Activated gamma-delta T cell (primary cell): ENCODE measurements at regions not wholly inside any gene's neighbourhood (a gene's known extent, or its start where the extent isn't known, plus 50 kb on each side); places are given as distances from the start of the nearest gene placed in this dataset.

Experiments
- DNase-seq: peaks from one replicate; lab custom pipeline; 2025; lab: John Stamatoyannopoulos, UW

DNA sequence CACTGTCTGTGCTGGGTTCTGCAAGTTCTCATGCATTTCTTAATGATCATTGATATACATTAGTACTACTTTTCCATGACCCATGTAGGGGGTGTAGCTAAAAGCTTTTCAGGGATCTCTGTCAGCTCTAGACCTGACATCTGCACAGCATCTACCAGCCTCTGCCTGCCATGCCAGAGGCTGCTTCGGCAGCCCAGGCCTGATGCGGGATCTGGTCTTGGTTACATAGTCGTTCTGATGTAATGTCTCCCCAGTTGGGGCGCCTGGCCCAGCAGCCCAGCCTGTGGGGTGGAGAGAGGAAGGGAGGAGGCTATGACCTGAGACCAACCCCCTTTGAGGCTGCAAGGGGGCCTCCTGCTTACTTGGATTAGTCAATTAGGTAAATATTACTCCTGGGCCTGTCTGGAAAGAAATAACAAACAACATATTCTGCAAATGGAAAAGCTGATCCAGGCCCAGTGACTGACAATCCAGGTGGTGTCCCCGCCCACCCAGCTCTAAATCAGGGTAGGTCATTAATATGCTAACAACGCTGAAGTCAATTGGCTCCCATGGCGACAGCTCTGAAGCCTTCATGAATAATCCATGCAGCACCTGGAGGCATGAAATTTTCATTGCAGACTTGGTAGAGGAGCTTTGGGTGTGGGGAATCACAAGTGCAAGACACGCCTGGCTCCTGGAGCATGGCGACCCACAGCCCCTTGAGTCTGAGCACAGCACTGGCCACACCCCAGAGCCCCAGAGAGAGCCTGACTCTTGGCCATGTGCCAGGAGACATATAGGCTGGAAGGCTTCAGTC, 575.3 kb downstream of the CMPK2 start:
- no peak for DNase-seq

DNA sequence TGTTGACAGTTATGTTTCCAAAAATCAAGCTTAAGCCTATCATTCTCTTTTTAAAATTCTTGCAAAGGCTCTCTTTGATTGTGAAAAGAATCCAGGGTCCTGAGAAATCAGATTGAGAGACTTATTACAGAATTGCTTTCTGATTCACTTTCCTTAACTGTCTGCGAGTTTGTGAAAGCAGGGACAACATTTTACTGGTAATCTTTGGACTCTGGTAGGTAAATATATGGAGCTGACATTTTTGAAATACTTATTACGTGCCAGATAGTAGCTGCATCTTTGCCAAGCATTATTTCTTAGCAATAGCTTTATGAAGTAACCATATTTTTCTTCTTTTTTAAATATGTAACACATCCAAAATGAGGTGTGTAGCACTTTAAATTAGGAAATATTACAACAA, 570.9 kb downstream of the CMPK2 start:
- DNase-seq = no peak

DNA sequence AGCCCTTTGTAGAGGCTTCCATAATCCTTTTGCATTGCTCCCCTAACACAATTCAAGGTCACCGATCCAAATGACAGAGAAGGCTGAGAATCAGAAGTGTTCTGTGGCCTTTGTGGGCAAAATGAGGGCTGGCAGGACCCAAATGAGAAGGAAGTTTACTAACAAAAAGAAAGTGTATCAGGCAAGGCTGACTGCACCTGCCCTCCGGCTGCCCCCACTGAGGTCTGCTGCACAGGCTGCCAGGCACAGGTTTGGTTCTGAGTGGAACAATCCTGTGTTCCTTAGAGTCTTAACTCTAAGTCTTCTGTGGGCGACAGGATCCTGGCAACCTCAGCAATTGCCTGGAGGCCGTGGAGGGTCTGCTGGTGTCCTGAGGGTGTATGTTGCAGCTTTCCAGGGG, 568.5 kb downstream of the CMPK2 start:
- DNase-seq = no peak

GRCh38 chr2:6301426-6301825, 564.3 kb downstream of the CMPK2 start:
- DNase-seq = no peak

- DNase-seq = no peak
Observed at GRCh38 chr2:6308986-6309385, 556.7 kb downstream of the CMPK2 start.

DNA sequence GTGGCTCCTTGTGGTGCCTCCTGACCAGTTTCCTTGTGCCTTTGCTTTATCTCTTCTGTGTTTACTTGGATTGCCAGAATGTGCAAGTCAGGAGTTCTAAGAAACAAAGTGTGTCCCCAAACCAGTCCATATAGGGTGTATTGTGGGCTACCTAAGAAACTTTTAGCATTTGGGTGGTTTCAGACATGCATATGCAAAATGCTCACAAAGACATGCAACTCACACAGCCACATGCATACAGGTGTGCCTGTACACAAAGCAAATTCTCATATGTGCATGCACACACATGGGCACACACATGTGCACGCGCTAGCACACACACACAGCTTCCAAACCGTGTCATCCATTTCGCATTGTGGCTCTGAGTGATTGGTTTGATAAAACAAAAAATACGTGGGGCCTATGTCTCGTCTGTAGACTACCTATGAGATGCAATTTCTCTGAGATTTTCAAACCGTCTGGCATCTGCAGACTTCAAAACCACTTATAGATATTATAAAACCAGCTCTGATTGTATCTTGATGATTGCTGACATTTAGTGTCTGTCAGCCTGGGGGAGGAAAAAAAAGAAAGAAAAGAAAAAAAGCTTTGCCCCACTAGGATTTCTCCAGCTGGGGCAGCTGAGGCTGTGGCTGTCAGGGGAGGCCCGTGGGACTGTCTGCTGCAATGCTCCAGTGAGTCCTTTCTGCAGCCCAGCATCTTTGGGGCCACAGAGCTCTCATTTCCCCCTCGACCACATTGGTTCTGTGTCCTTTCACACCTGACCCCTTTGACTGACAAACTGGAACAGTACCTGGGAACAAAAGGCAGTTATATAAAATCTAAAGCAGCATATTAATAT, 556.1 kb downstream of the CMPK2 start:
- DNase-seq = no peak

DNA sequence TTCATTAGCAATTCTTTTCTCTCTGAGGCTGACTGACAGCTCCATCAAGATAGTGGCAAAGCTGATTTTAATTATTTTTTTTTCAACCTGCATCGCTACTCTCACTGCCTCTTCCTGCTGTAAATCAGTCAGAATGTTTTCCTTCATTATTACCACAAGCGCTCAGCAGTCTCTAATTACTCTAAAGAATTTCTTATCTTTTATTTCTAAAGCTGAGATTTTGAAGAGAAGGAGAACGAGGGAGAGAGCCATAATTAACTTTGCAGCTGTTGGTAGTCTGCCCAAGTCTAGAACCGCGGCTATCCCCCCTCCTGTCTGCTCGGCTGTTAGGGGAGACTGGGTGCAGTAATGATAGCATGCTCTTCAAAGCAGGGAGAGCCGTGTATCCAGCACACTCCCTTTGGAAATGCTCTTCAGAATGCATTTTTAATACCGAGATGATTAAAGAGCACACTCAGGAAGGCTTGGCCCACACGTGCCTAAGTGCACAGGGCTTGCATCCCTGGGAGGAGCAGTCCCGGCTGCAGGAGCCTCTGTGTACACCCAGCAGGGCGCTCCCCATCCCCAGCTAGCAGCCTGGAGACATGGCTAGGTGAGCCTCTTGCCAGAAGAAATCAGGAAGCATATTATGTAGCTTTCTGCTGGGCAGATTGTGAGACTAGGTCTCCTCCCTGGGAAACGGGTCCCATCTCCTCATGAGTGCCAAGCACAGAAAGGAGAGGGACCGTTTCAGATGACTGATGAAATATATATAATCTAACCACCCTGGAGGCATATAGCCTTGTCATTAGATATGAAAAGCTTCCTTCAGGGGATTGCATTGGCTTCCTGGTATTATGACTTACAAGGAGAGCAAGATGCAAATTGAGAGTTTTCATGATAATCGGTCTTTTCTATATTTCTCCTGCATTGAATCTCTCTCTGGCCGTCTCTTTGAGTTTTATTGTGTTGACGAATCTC, 555.2 kb downstream of the CMPK2 start:
- DNase-seq = no peak

GRCh38 chr2:6312367-6312766, 553.3 kb downstream of the CMPK2 start:
- no peak for DNase-seq

DNA sequence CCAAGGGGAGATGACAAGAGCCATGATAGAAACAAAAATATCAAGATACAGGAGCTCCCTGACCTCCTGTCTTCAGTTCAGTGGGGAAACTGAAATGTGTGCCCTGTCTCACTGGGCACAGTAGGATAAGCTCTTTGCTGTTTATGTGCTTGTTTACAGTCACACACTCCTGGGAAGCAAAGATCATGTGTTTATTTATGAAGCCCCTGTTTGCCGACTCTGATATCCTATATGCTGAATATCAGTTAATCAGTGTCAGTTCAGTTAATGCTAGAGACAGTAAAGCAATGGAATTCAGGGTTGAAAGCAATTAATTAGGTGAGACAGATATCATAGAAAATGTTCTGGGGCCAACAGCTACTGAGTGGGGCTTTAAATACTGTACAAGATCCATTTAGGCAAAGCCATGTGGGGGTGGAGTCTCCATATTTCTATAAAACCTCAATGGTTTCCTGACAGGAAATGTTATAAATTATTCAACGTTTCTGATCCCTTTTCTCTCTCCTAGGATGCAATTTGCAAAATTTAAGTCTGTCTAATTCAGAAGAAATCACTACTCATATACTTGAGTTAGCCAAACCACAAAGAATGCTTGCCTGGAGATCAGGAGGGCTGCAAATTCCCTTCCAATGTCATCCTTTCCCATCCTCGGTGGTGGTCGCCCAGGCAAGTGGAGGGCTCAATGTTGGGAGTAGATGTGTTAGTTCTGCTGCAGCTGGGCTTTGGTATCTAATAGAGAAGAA, 551.3 kb downstream of the CMPK2 start:
- no peak for DNase-seq

DNA sequence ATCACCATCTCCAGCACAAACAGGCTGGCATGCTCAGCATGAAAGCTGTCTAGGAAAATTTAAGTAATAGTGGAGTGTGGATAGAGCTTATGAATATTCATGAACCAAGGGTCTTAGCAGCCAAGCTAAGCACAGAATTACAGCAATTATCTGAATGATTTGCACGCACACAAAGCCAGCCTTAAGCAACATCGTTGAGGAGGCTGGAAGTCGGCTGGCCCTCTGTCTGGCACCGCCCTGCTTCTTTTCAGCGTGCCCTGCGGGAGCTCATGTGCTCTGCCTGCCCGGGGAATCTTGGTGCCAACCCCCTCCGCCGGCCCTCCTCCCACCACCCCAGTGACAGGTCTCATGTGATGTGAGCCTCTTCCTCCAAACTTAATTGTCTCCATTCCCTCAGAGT, 540.1 kb downstream of the CMPK2 start:
- DNase-seq = no peak

DNA sequence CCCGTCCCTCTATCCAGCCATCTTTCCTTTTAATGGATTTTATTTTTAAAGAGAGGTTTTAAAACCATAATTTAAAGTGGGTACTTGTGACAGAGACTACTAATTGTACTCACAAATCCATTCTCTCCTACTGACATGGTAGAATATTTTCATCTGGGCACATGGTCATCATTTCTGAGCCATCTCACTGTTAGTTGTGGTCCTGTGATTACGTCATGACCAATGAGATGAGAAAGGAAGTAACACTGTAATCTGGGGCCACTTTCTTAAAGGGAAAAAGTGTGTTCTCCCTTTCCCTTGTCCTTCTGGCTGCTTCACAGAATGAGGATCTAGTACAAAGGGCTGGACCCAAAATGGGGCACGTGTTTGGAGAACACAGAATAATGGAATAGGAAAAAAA, 538.7 kb downstream of the CMPK2 start:
- DNase-seq = no peak

- DNase-seq = no peak
Observed at GRCh38 chr2:6336752-6337471, 528.8 kb downstream of the CMPK2 start.

DNA sequence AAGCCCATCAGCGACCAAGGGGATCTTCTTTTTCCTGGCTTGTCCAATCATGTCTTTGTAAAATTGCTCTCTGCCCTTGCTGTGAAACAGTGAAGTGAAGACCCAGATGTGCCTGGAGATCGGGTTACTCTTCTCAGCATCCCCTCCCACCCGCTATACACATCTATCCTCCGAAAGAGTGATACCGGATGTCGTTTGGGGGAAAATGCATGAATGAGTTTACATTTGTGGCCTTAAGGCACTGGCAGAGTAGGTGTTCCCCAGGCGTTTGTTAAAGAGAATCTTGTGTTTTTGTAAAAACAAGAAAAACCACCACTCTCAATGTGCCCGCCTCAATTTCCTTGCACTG, 528.3 kb downstream of the CMPK2 start:
- DNase-seq = no peak

DNA sequence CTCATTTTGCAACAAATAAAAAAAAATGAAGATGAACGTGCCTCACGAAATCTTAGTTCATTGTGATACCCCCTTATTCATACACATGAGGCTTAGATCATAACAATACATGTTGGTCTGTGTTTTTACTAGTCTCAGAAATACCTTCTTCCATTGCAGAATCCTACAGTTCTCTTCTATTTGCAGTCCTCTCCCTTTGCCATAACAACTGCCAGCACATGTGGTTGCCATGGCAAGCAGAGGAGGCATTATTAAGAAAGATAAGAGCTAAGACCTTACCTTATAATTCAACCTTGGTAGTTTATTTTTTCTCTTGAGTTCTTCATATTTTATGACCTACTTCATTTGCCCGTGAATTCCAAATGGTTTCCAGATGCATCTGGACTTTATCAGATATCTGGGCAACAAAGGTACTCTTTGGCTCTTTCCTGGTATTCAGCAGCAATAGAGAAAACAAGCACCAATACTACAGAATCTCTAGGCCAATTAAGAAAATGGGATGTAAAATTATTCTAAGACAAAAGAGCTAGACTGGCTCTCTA, 524.0 kb downstream of the CMPK2 start:
- DNase-seq = no peak

DNA sequence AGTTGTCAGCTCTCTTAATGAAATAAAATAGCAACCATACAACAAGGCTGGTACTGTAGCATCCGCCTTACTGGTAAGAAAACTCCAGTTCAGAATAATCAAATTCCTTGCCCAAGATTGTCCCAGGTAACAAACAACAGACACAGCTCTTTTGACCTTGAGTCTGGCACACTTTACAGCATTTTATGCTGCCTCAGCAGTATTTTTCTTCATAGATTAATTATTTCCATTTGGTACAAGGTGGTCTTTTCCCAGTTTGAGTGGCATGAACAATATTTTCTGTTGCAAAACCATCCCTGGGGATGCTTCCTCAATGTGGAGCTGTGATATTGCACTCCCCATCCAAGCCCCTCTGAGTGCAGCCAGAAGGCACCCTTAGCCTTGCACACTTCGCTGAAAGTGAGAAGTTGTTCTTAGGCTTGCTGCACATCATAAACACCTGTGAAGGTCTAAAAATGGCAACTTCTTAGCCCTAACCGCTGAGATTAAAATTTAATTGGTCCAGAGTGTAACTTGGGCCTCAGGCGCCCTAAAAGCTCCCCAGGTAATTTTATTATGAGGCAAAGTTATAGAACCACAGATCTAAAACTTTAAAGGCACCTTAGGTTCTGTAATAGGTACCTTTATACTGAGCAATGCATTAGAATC, 523.3 kb downstream of the CMPK2 start:
- no peak for DNase-seq

GRCh38 chr2:6343076-6343475, 522.6 kb downstream of the CMPK2 start:
- DNase-seq = no peak

GRCh38 chr2:6352247-6352646, 513.5 kb downstream of the CMPK2 start:
- no peak for DNase-seq

DNA sequence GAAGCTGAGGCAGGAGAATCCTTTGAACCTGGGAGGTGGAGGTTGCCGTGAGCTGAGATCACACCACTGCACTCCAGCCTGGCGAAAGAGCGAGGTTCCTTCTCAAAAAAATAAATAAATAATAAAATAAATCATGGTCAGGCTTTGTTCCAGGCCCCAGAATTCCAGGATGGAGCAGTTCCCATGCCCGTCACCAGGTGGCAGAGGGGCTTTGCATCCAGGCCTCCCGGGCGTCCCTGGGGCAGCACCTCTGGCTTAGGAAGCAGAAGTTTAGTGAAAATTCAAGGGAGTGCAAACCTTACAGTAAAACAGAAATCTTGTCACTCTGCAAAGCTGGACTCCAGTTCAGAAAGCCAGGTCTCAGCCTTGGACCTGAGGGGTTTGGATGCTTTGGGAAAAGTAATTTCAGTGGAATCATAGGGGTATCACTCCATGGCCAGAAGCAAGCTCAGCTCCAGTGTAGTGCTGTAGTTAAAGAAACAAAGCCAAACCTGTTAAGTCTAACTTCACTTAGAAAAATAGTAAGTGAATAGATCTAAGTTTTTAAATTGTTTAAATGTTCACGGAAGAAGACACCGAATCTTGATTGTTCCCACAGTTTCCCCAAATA, 512.7 kb downstream of the CMPK2 start:
- no peak for DNase-seq

- no peak for DNase-seq
Observed at GRCh38 chr2:6353669-6354068, 512.0 kb downstream of the CMPK2 start.

DNA sequence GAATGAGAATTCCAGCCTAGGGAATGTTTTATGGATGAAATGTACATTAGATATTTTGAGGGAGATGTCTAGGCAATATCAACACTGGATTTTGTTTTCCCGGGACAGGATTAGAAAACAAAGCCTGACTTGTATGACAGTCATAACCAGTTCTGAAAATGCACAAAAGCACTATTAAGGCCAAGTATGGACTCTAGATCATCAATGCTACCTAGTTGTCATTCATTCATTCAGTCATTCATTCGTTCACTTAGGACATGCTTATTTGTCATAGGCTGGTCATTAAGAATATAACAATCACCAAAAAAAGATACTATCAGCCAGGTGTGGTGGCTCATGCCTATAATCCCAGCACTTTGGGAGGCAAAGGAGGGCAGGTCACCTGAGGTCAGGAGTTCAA, 511.2 kb downstream of the CMPK2 start:
- no peak for DNase-seq
